ENCODE measurements at regions not wholly inside any gene's neighbourhood (a gene's known extent, or its start where the extent isn't known, plus 50 kb on each side); places are given as distances from the start of the nearest gene placed in this dataset.

DNA sequence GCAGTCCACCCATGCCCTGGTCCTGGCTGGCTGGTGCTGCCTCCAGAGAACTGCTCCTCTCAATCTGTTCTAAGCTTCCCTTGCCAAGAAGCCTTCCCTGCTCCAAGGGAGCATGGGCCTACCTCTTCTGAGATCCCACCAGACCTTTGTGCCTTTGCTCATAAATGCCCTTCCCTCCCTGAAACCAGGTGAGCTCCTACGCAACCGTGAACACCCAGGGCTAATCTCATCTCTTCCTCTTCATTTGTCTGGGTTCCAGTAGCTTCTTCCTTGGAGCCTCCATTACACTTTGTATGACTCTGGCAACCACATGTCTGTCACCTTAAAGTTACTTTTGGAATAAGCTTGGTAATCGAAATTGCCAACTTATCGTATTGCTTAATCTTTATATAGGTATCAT, 270.6 kb downstream of the PBX3 start:
- TF ChIP-seq, protein P1, sequence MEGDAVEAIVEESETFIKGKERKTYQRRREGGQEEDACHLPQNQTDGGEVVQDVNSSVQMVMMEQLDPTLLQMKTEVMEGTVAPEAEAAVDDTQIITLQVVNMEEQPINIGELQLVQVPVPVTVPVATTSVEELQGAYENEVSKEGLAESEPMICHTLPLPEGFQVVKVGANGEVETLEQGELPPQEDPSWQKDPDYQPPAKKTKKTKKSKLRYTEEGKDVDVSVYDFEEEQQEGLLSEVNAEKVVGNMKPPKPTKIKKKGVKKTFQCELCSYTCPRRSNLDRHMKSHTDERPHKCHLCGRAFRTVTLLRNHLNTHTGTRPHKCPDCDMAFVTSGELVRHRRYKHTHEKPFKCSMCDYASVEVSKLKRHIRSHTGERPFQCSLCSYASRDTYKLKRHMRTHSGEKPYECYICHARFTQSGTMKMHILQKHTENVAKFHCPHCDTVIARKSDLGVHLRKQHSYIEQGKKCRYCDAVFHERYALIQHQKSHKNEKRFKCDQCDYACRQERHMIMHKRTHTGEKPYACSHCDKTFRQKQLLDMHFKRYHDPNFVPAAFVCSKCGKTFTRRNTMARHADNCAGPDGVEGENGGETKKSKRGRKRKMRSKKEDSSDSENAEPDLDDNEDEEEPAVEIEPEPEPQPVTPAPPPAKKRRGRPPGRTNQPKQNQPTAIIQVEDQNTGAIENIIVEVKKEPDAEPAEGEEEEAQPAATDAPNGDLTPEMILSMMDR (conservative IDR thresholded peaks at IDR 0.05; ENCODE audit: control insufficient read depth, insufficient read depth, low read depth, low read length), result no peak
- DNase-seq (ENCODE audit: low read depth), result no peak
- no peak overlapping the region for H3K4me3 ChIP-seq (ENCODE audit: control insufficient read depth, low read depth, low read length)

DNA sequence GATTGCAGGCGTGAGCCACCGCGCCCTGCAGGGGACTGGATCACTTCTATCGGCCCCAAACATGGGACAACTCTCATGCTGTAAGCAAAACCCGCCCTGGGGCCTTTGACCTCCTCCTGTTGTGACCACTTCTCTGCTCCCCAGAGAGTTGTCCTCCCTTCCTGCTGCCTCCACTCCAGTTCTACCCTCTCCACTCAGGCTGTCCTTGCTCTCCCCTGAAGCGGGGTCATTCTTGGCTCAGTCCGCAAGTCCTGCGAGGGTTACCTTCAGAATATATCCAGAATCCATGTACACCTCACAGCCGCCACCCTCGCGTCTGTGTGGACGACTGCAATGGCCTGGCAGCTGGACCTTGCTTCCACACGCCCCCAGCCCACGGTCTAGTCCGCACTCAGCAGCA, 273.7 kb downstream of the PBX3 start:
- H3K4me3 ChIP-seq (ENCODE audit: control insufficient read depth, low read depth, low read length), result no peak overlapping the region
- TF ChIP-seq, protein P1 (conservative IDR thresholded peaks at IDR 0.05; ENCODE audit: control insufficient read depth, insufficient read depth, low read depth, low read length), result no peak
- no peak for DNase-seq (ENCODE audit: low read depth)

DNA sequence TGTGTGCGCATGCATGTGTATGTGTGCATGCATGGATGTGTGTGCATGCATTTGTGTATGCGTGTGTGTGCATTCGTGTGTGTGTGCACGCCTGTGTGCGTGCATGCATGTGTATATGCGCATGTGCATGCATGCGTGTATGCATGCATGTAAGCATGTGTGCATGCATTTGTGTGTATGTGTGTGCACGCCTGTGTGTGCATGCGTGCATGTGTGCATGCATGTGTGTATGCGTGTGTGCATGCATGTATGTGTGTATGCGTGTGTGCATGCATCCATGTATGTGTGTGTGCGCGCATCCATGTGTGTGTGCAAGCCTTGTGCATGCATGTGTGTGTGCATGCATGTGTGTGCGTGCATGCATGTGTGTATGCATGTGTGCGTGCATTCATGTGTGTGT, 276.8 kb downstream of the PBX3 start:
- TF ChIP-seq, protein P1 (conservative IDR thresholded peaks at IDR 0.05; ENCODE audit: control insufficient read depth, insufficient read depth, low read depth, low read length), result no peak
- H3K4me3 ChIP-seq (ENCODE audit: control insufficient read depth, low read depth, low read length), result no peak overlapping the region
- no peak for DNase-seq (ENCODE audit: low read depth)

DNA sequence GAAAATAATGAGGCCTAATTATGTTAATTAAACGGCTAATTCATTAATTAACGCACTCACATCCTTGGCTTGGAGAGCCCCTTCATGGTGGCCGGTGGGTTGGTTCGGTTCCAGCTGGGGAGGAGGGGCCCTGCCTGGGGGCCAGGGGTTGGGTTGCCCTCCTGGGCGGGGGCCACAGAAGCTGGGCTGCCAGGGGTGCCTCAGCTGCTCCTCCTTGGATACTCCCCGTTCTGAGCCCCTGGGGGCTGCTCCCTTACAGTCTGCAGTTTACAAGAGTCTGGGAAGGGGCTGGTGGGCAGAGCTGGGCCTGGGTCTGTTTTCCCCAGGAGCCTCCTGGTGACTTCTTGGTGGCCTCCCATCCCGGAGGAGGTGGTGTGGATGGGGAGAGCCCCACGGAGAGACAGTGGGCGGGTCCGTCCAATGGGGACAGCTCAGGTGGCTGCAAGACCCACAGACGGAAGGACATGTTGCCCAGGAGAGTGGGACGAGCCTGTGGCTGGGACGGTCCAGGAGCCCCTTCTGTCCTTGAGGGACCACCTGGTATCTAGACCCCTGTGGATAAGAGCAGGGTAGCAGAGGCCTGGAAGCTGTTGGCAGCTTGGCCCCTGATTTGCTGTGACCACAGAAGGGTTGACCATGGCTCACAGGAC, 277.5 kb downstream of the PBX3 start:
- TF ChIP-seq, protein P1 (conservative IDR thresholded peaks at IDR 0.05; ENCODE audit: control insufficient read depth, insufficient read depth, low read depth, low read length), result no peak
- DNase-seq (ENCODE audit: low read depth), result no peak
- H3K4me3 ChIP-seq (ENCODE audit: control insufficient read depth, low read depth, low read length), result no peak overlapping the region

DNA sequence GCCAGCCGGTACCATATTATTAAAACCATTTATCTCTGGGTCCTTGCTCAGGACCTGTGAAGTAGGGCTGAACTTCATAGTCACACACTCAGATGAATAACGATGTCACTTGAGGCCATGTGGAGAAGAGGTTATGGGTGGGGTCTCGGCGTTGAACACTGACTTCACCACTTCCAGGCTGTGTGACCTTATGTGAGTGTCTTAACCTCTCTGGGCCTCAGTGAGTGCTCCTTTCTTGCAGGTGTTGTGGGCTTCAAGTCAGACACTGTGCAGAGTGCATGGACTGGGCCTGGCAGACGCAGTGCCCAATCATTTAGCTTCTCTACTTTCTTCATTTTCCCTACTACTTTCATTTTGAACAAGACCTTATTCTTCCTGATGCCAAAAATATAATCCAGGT, 278.8 kb downstream of the PBX3 start:
- TF ChIP-seq, protein P1 (conservative IDR thresholded peaks at IDR 0.05; ENCODE audit: control insufficient read depth, insufficient read depth, low read depth, low read length), result no peak
- H3K4me3 ChIP-seq (ENCODE audit: control insufficient read depth, low read depth, low read length), result no peak overlapping the region
- no peak for DNase-seq (ENCODE audit: low read depth)

DNA sequence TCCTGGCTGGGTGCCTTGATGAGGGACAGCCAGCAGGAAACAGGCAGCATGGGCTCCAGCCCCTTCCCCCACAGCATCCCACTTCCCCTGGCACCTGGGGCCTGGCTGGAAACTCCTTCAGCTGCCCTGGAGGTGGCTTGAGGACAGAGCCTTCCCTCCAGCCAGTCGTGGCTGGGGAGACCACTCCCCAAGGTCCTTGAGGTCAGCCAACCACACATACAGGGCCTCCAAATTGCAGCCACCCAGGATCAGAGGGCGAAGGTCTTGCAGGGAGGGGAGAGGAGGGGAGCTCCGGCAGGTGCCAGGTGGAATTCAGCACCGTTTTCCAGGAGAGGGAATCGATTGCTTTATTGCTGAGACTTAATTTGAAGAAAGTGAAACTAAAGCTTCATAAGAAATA, 280.4 kb downstream of the PBX3 start:
- TF ChIP-seq, protein P1 (conservative IDR thresholded peaks at IDR 0.05; ENCODE audit: control insufficient read depth, insufficient read depth, low read depth, low read length), result no peak
- H3K4me3 ChIP-seq (ENCODE audit: control insufficient read depth, low read depth, low read length), result no peak overlapping the region
- DNase-seq (ENCODE audit: low read depth), result no peak

DNA sequence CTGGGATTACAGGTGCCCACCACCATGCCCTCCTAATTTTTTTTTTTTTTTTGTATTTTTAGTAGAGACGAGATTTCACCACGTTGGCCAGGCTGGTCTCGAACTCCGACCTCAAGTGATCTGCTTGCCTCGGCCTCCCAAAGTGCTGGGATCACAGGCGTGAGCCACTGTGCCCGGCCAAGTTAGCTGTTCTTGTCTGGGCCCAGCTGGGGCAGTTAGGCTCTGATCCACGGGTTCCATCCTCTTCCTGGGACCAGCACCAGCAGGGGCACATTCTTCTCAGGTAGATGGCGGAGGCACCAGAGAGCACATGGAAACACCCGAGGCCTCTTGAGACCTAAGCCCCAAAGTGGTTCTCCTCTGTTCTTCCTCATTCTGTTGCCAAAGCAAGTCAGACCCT, 281.6 kb downstream of the PBX3 start:
- DNase-seq (ENCODE audit: low read depth), result no peak
- TF ChIP-seq, protein P1 (conservative IDR thresholded peaks at IDR 0.05; ENCODE audit: control insufficient read depth, insufficient read depth, low read depth, low read length), result no peak
- no peak overlapping the region for H3K4me3 ChIP-seq (ENCODE audit: control insufficient read depth, low read depth, low read length)

Data from fibroblast of mammary gland (primary cell).